ENCODE measurements at regions not wholly inside any gene's neighbourhood (a gene's known extent, or its start where the extent isn't known, plus 50 kb on each side); places are given as distances from the start of the nearest gene placed in this dataset.

DNA sequence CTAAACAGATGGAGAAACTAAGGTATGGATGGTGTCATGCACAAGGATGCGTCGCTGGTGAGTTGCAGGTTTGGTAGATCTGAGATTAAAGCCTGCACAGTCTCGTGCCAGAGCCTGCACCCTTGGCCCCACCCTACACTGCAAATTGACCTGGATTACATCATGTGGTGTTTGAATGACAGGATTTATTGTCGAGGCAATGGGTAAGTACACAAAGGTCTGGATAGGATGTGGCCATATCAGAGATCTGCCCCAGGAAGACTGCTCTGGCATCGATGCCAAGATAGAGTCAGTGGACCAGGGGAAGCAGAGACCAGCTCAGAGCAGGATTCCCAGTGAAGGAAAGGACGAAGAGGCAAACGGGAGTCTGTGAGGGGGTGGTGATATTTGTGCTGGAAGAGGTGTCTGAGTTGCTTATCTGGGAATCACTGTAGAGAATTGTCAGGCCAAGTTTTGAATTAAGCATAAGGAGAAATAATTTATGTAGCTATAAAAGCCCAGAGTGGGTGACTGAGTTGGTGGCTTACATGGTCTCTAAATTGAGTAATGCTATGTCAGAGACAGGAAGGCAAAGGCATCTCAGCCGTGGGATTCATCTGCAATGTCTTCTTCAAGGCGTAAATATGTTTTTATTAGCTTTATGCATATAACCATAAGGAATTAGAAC, 499.6 kb upstream of the B3GAT1 start:
- TF ChIP-seq, protein P1, sequence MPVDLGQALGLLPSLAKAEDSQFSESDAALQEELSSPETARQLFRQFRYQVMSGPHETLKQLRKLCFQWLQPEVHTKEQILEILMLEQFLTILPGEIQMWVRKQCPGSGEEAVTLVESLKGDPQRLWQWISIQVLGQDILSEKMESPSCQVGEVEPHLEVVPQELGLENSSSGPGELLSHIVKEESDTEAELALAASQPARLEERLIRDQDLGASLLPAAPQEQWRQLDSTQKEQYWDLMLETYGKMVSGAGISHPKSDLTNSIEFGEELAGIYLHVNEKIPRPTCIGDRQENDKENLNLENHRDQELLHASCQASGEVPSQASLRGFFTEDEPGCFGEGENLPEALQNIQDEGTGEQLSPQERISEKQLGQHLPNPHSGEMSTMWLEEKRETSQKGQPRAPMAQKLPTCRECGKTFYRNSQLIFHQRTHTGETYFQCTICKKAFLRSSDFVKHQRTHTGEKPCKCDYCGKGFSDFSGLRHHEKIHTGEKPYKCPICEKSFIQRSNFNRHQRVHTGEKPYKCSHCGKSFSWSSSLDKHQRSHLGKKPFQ (tag by site-specific recombination; IDR thresholded peaks at IDR 0.05), result no peak
- TF ChIP-seq, protein P2, sequence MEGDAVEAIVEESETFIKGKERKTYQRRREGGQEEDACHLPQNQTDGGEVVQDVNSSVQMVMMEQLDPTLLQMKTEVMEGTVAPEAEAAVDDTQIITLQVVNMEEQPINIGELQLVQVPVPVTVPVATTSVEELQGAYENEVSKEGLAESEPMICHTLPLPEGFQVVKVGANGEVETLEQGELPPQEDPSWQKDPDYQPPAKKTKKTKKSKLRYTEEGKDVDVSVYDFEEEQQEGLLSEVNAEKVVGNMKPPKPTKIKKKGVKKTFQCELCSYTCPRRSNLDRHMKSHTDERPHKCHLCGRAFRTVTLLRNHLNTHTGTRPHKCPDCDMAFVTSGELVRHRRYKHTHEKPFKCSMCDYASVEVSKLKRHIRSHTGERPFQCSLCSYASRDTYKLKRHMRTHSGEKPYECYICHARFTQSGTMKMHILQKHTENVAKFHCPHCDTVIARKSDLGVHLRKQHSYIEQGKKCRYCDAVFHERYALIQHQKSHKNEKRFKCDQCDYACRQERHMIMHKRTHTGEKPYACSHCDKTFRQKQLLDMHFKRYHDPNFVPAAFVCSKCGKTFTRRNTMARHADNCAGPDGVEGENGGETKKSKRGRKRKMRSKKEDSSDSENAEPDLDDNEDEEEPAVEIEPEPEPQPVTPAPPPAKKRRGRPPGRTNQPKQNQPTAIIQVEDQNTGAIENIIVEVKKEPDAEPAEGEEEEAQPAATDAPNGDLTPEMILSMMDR (tag by site-specific recombination; IDR thresholded peaks at IDR 0.05), result no peak
- TF ChIP-seq ZNF157 (tag by site-specific recombination; IDR thresholded peaks at IDR 0.05), result no peak
- TF ChIP-seq KLF8 (tag by site-specific recombination; IDR thresholded peaks at IDR 0.05), result no peak
- no peak for TF ChIP-seq ZNF239 (tag by site-specific recombination; IDR thresholded peaks at IDR 0.05)
- no peak for TF ChIP-seq ZNF830 (tag by site-specific recombination; IDR thresholded peaks at IDR 0.05; ENCODE audit: low read depth)
- TF ChIP-seq ZNF660 (tag by site-specific recombination; IDR thresholded peaks at IDR 0.05), result no peak
- TF ChIP-seq, protein P3, sequence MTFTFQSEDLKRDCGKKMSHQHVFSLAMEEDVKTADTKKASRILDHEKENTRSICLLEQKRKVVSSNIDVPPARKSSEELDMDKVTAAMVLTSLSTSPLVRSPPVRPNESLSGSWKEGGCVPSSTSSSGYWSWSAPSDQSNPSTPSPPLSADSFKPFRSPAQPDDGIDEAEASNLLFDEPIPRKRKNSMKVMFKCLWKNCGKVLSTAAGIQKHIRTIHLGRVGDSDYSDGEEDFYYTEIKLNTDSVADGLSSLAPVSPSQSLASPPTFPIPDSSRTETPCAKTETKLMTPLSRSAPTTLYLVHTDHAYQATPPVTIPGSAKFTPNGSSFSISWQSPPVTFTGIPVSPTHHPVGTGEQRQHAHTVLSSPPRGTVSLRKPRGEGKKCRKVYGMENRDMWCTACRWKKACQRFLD (tag by site-specific recombination; IDR thresholded peaks at IDR 0.05), result no peak
- TF ChIP-seq SETDB1 (IDR thresholded peaks at IDR 0.05; ENCODE audit: insufficient read length, low read length), result no peak
- TF ChIP-seq, protein P4, sequence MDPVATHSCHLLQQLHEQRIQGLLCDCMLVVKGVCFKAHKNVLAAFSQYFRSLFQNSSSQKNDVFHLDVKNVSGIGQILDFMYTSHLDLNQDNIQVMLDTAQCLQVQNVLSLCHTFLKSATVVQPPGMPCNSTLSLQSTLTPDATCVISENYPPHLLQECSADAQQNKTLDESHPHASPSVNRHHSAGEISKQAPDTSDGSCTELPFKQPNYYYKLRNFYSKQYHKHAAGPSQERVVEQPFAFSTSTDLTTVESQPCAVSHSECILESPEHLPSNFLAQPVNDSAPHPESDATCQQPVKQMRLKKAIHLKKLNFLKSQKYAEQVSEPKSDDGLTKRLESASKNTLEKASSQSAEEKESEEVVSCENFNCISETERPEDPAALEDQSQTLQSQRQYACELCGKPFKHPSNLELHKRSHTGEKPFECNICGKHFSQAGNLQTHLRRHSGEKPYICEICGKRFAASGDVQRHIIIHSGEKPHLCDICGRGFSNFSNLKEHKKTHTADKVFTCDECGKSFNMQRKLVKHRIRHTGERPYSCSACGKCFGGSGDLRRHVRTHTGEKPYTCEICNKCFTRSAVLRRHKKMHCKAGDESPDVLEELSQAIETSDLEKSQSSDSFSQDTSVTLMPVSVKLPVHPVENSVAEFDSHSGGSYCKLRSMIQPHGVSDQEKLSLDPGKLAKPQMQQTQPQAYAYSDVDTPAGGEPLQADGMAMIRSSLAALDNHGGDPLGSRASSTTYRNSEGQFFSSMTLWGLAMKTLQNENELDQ (tag by site-specific recombination; IDR thresholded peaks at IDR 0.05; ENCODE audit: low read depth), result no peak
- TF ChIP-seq ZNF274 (IDR thresholded peaks at IDR 0.05; ENCODE audit: low read length), result no peak
- no peak for TF ChIP-seq ZNF274 (tag by site-specific recombination; IDR thresholded peaks at IDR 0.05; ENCODE audit: borderline replicate concordance)
- TF ChIP-seq, protein P5, sequence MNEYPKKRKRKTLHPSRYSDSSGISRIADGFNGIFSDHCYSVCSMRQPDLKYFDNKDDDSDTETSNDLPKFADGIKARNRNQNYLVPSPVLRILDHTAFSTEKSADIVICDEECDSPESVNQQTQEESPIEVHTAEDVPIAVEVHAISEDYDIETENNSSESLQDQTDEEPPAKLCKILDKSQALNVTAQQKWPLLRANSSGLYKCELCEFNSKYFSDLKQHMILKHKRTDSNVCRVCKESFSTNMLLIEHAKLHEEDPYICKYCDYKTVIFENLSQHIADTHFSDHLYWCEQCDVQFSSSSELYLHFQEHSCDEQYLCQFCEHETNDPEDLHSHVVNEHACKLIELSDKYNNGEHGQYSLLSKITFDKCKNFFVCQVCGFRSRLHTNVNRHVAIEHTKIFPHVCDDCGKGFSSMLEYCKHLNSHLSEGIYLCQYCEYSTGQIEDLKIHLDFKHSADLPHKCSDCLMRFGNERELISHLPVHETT (tag by site-specific recombination; IDR thresholded peaks at IDR 0.05), result no peak
- TF ChIP-seq, protein P6, sequence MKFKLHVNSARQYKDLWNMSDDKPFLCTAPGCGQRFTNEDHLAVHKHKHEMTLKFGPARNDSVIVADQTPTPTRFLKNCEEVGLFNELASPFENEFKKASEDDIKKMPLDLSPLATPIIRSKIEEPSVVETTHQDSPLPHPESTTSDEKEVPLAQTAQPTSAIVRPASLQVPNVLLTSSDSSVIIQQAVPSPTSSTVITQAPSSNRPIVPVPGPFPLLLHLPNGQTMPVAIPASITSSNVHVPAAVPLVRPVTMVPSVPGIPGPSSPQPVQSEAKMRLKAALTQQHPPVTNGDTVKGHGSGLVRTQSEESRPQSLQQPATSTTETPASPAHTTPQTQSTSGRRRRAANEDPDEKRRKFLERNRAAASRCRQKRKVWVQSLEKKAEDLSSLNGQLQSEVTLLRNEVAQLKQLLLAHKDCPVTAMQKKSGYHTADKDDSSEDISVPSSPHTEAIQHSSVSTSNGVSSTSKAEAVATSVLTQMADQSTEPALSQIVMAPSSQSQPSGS (tag by site-specific recombination; IDR thresholded peaks at IDR 0.05; ENCODE audit: low read depth), result no peak
- TF ChIP-seq ZNF23 (tag by site-specific recombination; IDR thresholded peaks at IDR 0.05; ENCODE audit: borderline replicate concordance), result no peak

All from HEK293 (cell line).